PFSK-1 (cell line): ENCODE measurements at regions not wholly inside any gene's neighbourhood (a gene's known extent, or its start where the extent isn't known, plus 50 kb on each side); places are given as distances from the start of the nearest gene placed in this dataset.

ENCODE experiments used
- FOXP2 ChIP-seq: optimal IDR thresholded peaks from 2 replicates; pipeline ENCODE3; 2011; ENCODE audit warnings: borderline replicate concordance, control low read depth, inconsistent platforms; ENCODE audit not compliant: insufficient read depth; ENCODE audit errors: extremely low read length, extremely low read depth
- POLR2AphosphoS5 ChIP-seq: IDR thresholded peaks from 2 replicates; pipeline ENCODE4 v1.6.1; 2012; ENCODE audit warnings: low read depth, mild to moderate bottlenecking, control low read depth, low read length, moderate library complexity
- REST ChIP-seq, 2 experiments: IDR thresholded peaks; 2 replicates each; pipeline versions ENCODE4 v1.6.1 to v1.8.0; 2011 to 2012; ENCODE audit warnings: low read depth in 2 of 2, low read length in 2 of 2, control low read depth in 1 of 2, inconsistent platforms in 1 of 2, mild to moderate bottlenecking in 1 of 2, moderate library complexity in 1 of 2; ENCODE audit not compliant: insufficient read depth in 1 of 2
- SIN3A ChIP-seq: IDR thresholded peaks from 2 replicates; pipeline ENCODE4 v1.6.1; 2012; ENCODE audit warnings: mild to moderate bottlenecking, low read length, moderate library complexity, borderline replicate concordance; ENCODE audit not compliant: insufficient read depth
- TAF1 ChIP-seq: IDR thresholded peaks from 2 replicates; pipeline ENCODE4 v1.6.1; 2012; ENCODE audit warnings: low read length, control low read depth, borderline replicate concordance; ENCODE audit not compliant: insufficient read depth

DNA sequence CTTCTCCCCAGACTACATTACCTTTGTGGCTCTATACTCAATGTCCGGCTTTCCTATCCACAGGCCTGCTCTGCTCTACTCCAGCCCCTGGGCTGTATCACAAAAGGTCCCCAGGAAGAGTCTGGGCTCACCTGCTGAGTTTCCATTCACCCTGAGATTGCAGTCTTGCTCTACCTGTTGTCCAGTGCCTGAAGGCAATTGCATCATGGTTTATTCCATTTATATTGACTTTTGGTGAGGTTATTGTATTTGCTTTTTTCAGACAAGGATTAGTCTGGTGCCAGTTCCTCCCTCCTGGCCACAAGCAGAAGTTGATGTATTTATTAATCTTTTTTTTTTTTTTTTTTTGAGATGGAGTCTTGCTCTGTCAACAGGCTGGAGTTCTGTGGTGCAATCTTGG, 273.1 kb downstream of the XPNPEP1 start:
- no peak for TF ChIP-seq REST (IDR thresholded peaks at IDR 0.05; ENCODE audit: insufficient read depth in 1 of 2, low read depth in 2 of 2, low read length in 2 of 2)
- TF ChIP-seq TAF1: no peak
- no peak for TF ChIP-seq POLR2AphosphoS5
- no peak for TF ChIP-seq SIN3A
- no peak for TF ChIP-seq FOXP2
